ENCODE measurements at regions not wholly inside any gene's neighbourhood (a gene's known extent, or its start where the extent isn't known, plus 50 kb on each side); places are given as distances from the start of the nearest gene placed in this dataset.

DNA sequence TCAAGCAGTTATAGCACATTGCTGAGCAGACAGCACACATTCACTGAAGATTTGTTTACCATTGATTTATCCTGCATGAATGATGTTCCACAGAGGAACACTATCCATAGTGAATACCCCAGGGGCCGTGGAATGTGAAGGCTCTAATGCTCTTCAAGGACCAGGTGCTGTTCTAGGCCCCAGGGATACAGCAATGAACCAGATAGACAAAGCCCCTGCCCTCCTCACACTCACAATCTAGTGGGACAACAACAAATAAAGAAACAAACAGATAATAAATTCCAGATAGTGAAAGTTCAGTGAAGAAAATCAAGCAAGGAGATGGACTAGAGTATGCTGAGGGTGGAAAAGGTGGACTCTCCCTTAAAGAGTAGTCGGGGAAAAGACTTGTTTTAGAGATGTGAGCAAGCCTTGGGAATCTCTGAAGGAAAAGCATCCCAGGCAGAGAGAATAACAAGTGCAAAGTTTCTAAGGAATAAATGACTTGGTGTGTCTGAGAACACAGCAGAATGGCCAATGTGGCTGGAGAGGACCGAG, 117.7 kb downstream of the CCDC71L start:
- intact Hi-C loops (cut with micrococcal nuclease) = loop anchor here (2.0 kb wide), 1 partner anchor 608 kb away; no protein-coding TSS in a partner anchor
- Mint-ChIP-seq H3K27me3 (peaks cover 2% of the 10 kb centered on the region), H3K4me3 (no peak overlapping the region), H3K4me1 (peaks cover 4% of the 10 kb centered on the region), H3K9me3 (no peaks in the 10 kb centered on the region), H3K27ac (no peak overlapping the region), H3K36me3 (ENCODE audit: low read depth) (no peaks in the 10 kb centered on the region)
- DNase-seq = no peak
- ATAC-seq (ENCODE audit: low read depth) = no peak
- ChIA-PET POLR2A (interaction anchor here (0.6 to 1.8 kb wide), 4 partner anchors 10 to 193 kb away, joined by 3 to 17 read pairs (median 5); partner anchors contain the start of gene CCDC71L), CTCF (interaction anchor here (0.7 to 10.0 kb wide), 20 partner anchors 9 to 607 kb away, joined by 3 to 166 read pairs (median 6); partner anchors contain the start of gene CCDC71L)
- no peak for TF ChIP-seq CTCF (IDR thresholded peaks at IDR 0.05)

- Mint-ChIP-seq H3K36me3 (ENCODE audit: low read depth) (no peaks in the 10 kb centered on the region), H3K27me3 (peaks cover 2% of the 10 kb centered on the region), H3K4me3 (no peak overlapping the region), H3K9me3 (no peaks in the 10 kb centered on the region), H3K4me1 (peaks cover 4% of the 10 kb centered on the region), H3K27ac (no peak overlapping the region)
- DNase-seq = no peak
- intact Hi-C loops (cut with micrococcal nuclease) = loop anchor here (1.0 to 2.0 kb wide), 6 partner anchors 10 to 608 kb away; no protein-coding TSS in a partner anchor
- ChIA-PET POLR2A (interaction anchor here (1.3 to 1.8 kb wide), 2 partner anchors 118 to 194 kb away, joined by 6 to 17 read pairs; partner anchors contain the start of gene CCDC71L), CTCF (interaction anchor here (0.7 to 10.0 kb wide), 24 partner anchors 9 to 607 kb away, joined by 3 to 166 read pairs (median 5); partner anchors contain the start of gene CCDC71L)
- TF ChIP-seq CTCF (IDR thresholded peaks at IDR 0.05) = no peak
- ATAC-seq (ENCODE audit: low read depth) = peak; percentile 90
Measured at GRCh38 chr7:106542550-106543220, 118.3 kb downstream of the CCDC71L start.

DNA sequence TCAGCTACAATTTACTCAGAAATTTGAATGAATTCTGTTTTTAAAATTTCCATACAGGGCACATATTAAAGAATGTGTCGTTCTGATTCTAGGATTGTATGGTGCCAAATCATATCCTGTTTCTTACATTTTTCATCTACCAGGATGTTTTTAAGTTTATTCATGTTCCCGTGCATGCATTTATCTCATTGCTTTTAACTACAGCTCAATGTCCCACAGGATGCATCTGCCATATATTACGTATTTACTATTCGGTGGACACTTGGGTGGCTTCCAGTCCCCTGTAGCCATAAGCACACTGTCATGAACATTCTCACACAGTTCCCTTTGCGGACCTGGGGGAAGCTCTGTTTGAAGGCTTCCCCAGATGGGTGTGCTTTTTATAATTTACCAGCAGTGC, 122.3 kb downstream of the CCDC71L start:
- peaks cover 3% of the 10 kb centered on the region for H3K27me3 Mint-ChIP-seq
- peaks cover 4% of the 10 kb centered on the region for H3K4me1 Mint-ChIP-seq
- ChIA-PET CTCF (interaction anchor here (0.9 to 10.0 kb wide), 4 partner anchors 119 to 362 kb away, joined by 3 to 166 read pairs (median 4); partner anchors contain the start of gene CCDC71L), POLR2A (no interaction called here)
- no peaks in the 10 kb centered on the region for H3K9me3 Mint-ChIP-seq
- no peak for TF ChIP-seq CTCF (IDR thresholded peaks at IDR 0.05)
- no peak overlapping the region for H3K27ac Mint-ChIP-seq
- DNase-seq = no peak
- no peaks in the 10 kb centered on the region for H3K36me3 Mint-ChIP-seq (ENCODE audit: low read depth)
- no peak overlapping the region for H3K4me3 Mint-ChIP-seq
- no peak for ATAC-seq (ENCODE audit: low read depth)
- intact Hi-C loops (cut with micrococcal nuclease) = no loop called here

DNA sequence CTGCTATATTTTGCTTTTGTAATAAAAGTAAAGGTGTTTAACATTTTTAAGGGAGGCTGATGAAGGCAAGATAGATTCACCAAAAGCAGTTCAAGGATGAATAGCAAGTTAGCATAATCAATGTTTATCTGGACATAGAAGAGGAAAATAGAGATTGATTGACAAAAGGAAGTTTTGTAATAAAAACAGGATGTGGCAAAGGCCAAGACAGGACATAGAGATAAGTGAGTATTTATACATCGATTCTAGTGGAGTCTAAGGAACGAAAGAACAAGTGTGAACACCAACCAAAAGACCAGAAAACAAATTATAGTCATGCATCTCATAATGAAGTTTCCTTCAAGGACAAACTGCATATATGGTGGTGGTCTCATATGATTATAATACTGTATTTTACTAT, 123.8 kb downstream of the CCDC71L start:
- DNase-seq = no peak
- ChIA-PET CTCF (interaction anchor here (1.1 kb wide), 1 partner anchor 200 kb away, joined by 3 read pairs; no protein-coding TSS in a partner anchor), POLR2A (no interaction called here)
- no peaks in the 10 kb centered on the region for H3K9me3 Mint-ChIP-seq
- peaks cover 5% of the 10 kb centered on the region for H3K27me3 Mint-ChIP-seq
- no peak overlapping the region for H3K27ac Mint-ChIP-seq
- no peaks in the 10 kb centered on the region for H3K4me1 Mint-ChIP-seq
- H3K4me3 Mint-ChIP-seq = no peak overlapping the region
- no peaks in the 10 kb centered on the region for H3K36me3 Mint-ChIP-seq (ENCODE audit: low read depth)
- no peak for ATAC-seq (ENCODE audit: low read depth)
- intact Hi-C loops (cut with micrococcal nuclease) = no loop called here
- no peak for TF ChIP-seq CTCF (IDR thresholded peaks at IDR 0.05)

DNA sequence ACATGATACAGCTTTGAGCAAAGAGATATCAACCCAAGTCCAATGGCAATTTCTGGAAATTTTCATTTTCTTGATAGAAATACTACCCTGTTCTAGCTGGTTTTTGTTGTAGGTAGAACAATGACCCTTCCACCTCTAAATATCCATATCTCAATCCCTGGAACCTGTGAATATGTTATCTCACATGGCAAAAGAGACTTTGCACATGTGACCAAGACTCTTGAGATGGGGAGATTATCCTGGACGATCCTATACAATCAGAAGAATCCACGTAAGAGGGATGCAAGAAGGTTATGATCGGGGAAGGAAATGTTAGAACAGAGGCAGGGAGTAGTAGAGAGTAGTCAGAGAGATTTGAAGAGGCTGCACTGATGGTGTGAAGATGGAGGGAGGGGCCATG, 124.9 kb downstream of the CCDC71L start:
- Mint-ChIP-seq H3K4me1 (no peaks in the 10 kb centered on the region), H3K27me3 (peaks cover 3% of the 10 kb centered on the region), H3K27ac (no peak overlapping the region), H3K36me3 (ENCODE audit: low read depth) (no peaks in the 10 kb centered on the region), H3K4me3 (no peak overlapping the region), H3K9me3 (no peaks in the 10 kb centered on the region)
- ATAC-seq (ENCODE audit: low read depth) = no peak
- intact Hi-C loops (cut with micrococcal nuclease) = no loop called here
- no peak for TF ChIP-seq CTCF (IDR thresholded peaks at IDR 0.05)
- ChIA-PET POLR2A (no interaction called here), CTCF (interaction anchor here (1.1 kb wide), 1 partner anchor 201 kb away, joined by 3 read pairs; no protein-coding TSS in a partner anchor)
- no peak for DNase-seq
